GM12892 (cell line): ENCODE measurements at regions not wholly inside any gene's neighbourhood (a gene's known extent, or its start where the extent isn't known, plus 50 kb on each side); places are given as distances from the start of the nearest gene placed in this dataset.

ENCODE experiments used
- DNase-seq: peaks from one replicate; pipeline ENCODE4 v3.0.0; 2011; ENCODE audit not compliant: insufficient read length
- FAIRE-seq: peaks from 2 replicates; lab custom pipeline; 2011; peaks lifted over from hg19 to GRCh38; lab: Jason Lieb, UNC
- POLR2A ChIP-seq: IDR thresholded peaks from 2 replicates; pipeline ENCODE4 v1.6.1; 2011; ENCODE audit warnings: low read depth, low read length, control low read depth
- POLR2AphosphoS5 ChIP-seq: IDR thresholded peaks from 2 replicates; pipeline ENCODE4 v1.6.1; 2011; ENCODE audit warnings: low read depth, low read length, control low read depth
- TAF1 ChIP-seq: IDR thresholded peaks from 2 replicates; pipeline ENCODE4 v1.6.1; 2011; ENCODE audit warnings: low read depth, mild to moderate bottlenecking, control low read depth, low read length, borderline replicate concordance

- TF ChIP-seq POLR2A (no peak), TAF1 (no peak), POLR2AphosphoS5 (no peak)
- no peak for FAIRE-seq
- no peak for DNase-seq
Measured at GRCh38 chr4:8698341-8699062, 105.9 kb downstream of the CPZ start.

GRCh38 chr4:8697826-8698225, 105.3 kb downstream of the CPZ start:
- no peak for FAIRE-seq
- TF ChIP-seq TAF1 (no peak), POLR2A (no peak), POLR2AphosphoS5 (no peak)
- DNase-seq = no peak

- no peak for FAIRE-seq
- TF ChIP-seq POLR2AphosphoS5 (no peak), POLR2A (no peak), TAF1 (no peak)
- DNase-seq = no peak
Measured at GRCh38 chr4:8696369-8697127, 104.0 kb downstream of the CPZ start.

- DNase-seq (no peak), FAIRE-seq (no peak)
- no peak for TF ChIP-seq POLR2AphosphoS5
- TF ChIP-seq POLR2A = no peak
- TF ChIP-seq TAF1 = no peak
Measured at GRCh38 chr4:8695237-8696219, 103.0 kb downstream of the CPZ start.

GRCh38 chr4:8694651-8695151, 102.1 kb downstream of the CPZ start:
- no peak for FAIRE-seq

GRCh38 chr4:8694226-8694625, 101.7 kb downstream of the CPZ start:
- DNase-seq (no peak), FAIRE-seq (no peak)
- TF ChIP-seq POLR2A (no peak), POLR2AphosphoS5 (no peak), TAF1 (no peak)

More at GRCh38 chr4:8694651-8695151, 102.1 kb downstream of the CPZ start:
- no peak for TF ChIP-seq POLR2A
- no peak for TF ChIP-seq POLR2AphosphoS5
- TF ChIP-seq TAF1 = no peak
- DNase-seq = no peak

- TF ChIP-seq POLR2A = no peak
- no peak for TF ChIP-seq POLR2AphosphoS5
- TF ChIP-seq TAF1 = no peak
- no peak for FAIRE-seq
- no peak for DNase-seq
Measured at GRCh38 chr4:8691151-8691775, 98.7 kb downstream of the CPZ start.

GRCh38 chr4:8690216-8691150, 97.9 kb downstream of the CPZ start:
- DNase-seq (no peak), FAIRE-seq (no peak)
- no peak for TF ChIP-seq TAF1
- no peak for TF ChIP-seq POLR2A
- no peak for TF ChIP-seq POLR2AphosphoS5

GRCh38 chr4:8689741-8690140, 97.2 kb downstream of the CPZ start:
- TF ChIP-seq POLR2A (no peak), TAF1 (no peak), POLR2AphosphoS5 (no peak)
- no peak for FAIRE-seq
- DNase-seq = no peak
